ENCODE measurements at regions not wholly inside any gene's neighbourhood (a gene's known extent, or its start where the extent isn't known, plus 50 kb on each side); places are given as distances from the start of the nearest gene placed in this dataset.

- no peak for TF ChIP-seq EZH2 (IDR thresholded peaks at IDR 0.05; ENCODE audit: borderline replicate concordance, low read length)
- no peak for TF ChIP-seq CTCF (conservative IDR thresholded peaks at IDR 0.05 in 1 of 2, IDR thresholded peaks at IDR 0.05 in 1 of 2; ENCODE audit: extremely low read depth in 1 of 2, insufficient read depth in 1 of 2, low read depth in 1 of 2, low read length in 2 of 2)
Measured at GRCh38 chr21:26379561-26379960, 193.5 kb downstream of the CYYR1 start.
